Liver (tissue), 3 donors: ENCODE measurements at regions not wholly inside any gene's neighbourhood (a gene's known extent, or its start where the extent isn't known, plus 50 kb on each side); places are given as distances from the start of the nearest gene placed in this dataset.
"Not testable (repeated sequence)": the region's sequence is repeated elsewhere in the genome, so short reads cannot be mapped to it uniquely, and the experiment has no call there.

ENCODE experiments used
- CTCF ChIP-seq: fragments of 150-350 bp; IDR thresholded peaks from 2 replicates; pipeline ENCODE4 v1.5.1; 2017; ENCODE audit warnings: improper control_type of control experiment, low read depth, low read length; ENCODE audit not compliant: missing input control
- JUND ChIP-seq, 2 donors: IDR thresholded peaks; 2 replicates each; pipeline ENCODE4 v1.6.1; 2016; ENCODE audit warnings: antibody characterized with exemption in 2 of 2
- MAX ChIP-seq: IDR thresholded peaks from 2 replicates; pipeline ENCODE4 v1.6.1; 2016; ENCODE audit warnings: antibody characterized with exemption
- RAD21 ChIP-seq, 2 donors: IDR thresholded peaks; 2 replicates each; pipeline ENCODE4 v1.6.1; 2016; ENCODE audit warnings: antibody characterized with exemption in 2 of 2, mild to moderate bottlenecking in 2 of 2
- RXRA ChIP-seq, 2 donors: IDR thresholded peaks; 2 replicates each; pipeline ENCODE4 v1.6.1; 2017 to 2018; ENCODE audit warnings: antibody characterized with exemption in 2 of 2, mild to moderate bottlenecking in 1 of 2
- donor health status: healthy.
- donor health status: healthy.

- not testable (repeated sequence) for TF ChIP-seq RAD21 (IDR thresholded peaks at IDR 0.05); CTCF; MAX; RXRA (IDR thresholded peaks at IDR 0.05); JUND (IDR thresholded peaks at IDR 0.05)
These were observed 77.5 kb upstream of the RGPD5 start for GRCh38 chr2:109716596-109716995.
